ENCODE measurements at regions not wholly inside any gene's neighbourhood (a gene's known extent, or its start where the extent isn't known, plus 50 kb on each side); places are given as distances from the start of the nearest gene placed in this dataset.
A peak's percentile ranks its signal among the peaks of the same experiment; 100 is the strongest.

DNA sequence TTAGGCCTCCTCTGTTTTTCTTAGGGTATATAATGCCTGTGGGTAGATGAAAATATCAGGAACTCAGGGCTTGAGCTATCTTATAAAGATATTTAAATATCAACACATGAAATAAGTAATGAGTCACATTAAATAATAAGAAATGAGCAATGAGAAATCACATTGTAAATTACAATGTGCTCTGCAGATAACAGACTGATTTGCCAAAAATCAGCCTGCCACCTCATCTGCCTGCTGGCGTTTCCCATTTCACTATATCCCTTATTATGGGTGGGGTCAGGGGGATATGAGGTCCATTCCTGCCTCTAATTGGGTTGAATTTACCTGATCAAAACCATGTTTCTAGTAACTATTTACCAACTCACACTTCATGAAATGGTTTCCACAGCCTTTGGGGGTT is 335.2 kb downstream of the CDC5L start:
- no peaks in the 10 kb centered on the region for H3K9me3 Mint-ChIP-seq (ENCODE audit: low read depth)
- no peak for DNase-seq (ENCODE audit: low spot score, unreplicated experiment)
- H3K36me3 Mint-ChIP-seq (ENCODE audit: insufficient read depth): no peaks in the 10 kb centered on the region
- no peaks in the 10 kb centered on the region for H3K27me3 Mint-ChIP-seq
- H3K27ac Mint-ChIP-seq: no peak overlapping the region
- TF ChIP-seq, protein P1, sequence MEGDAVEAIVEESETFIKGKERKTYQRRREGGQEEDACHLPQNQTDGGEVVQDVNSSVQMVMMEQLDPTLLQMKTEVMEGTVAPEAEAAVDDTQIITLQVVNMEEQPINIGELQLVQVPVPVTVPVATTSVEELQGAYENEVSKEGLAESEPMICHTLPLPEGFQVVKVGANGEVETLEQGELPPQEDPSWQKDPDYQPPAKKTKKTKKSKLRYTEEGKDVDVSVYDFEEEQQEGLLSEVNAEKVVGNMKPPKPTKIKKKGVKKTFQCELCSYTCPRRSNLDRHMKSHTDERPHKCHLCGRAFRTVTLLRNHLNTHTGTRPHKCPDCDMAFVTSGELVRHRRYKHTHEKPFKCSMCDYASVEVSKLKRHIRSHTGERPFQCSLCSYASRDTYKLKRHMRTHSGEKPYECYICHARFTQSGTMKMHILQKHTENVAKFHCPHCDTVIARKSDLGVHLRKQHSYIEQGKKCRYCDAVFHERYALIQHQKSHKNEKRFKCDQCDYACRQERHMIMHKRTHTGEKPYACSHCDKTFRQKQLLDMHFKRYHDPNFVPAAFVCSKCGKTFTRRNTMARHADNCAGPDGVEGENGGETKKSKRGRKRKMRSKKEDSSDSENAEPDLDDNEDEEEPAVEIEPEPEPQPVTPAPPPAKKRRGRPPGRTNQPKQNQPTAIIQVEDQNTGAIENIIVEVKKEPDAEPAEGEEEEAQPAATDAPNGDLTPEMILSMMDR (IDR thresholded peaks at IDR 0.05; ENCODE audit: unreplicated experiment): no peak
- H3K4me1 Mint-ChIP-seq (ENCODE audit: low read depth): peaks cover 9% of the 10 kb centered on the region
- H3K4me3 Mint-ChIP-seq (ENCODE audit: low read depth): no peak overlapping the region

DNA sequence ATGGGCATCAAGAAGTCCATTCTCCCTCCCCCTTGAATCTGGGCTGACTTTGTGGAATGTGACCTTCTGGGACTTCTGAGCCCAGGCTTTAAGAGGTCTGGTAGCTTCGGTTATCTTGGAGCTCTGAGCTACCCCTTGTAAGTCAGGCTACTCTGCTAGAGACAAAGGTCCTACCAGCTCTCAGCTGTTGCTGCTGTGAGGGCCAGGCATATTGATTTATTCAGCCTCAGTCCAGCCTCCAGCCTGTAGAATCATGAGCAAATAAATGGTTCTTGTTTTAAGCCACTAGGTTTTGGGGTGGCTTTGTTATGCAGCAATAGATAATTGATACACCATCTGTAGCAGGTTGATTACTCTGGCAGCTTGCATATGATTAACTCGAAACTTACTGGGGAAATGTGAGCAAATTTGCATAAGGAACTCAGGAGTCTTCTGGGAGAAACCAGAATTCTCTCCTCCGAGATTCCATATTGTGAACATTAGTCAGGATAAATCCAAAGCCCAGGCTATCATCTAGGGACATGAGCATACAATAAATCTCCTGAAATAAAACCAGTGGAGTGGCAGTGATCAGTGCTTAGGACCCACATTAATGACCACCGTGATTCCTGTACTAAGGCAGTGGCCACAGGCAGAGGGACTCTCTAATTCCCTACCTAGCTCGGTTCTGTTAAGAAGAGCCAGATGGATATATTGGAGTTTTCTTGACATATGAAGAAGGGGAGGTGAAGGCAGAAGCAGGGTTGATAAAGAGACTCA is 336.1 kb downstream of the CDC5L start:
- DNase-seq (ENCODE audit: low spot score, unreplicated experiment): no peak
- no peaks in the 10 kb centered on the region for H3K36me3 Mint-ChIP-seq (ENCODE audit: insufficient read depth)
- no peak overlapping the region for H3K4me3 Mint-ChIP-seq (ENCODE audit: low read depth)
- H3K27ac Mint-ChIP-seq: peak overlapping the region; percentile 23
- H3K27me3 Mint-ChIP-seq: no peaks in the 10 kb centered on the region
- H3K4me1 Mint-ChIP-seq (ENCODE audit: low read depth): peaks cover 9% of the 10 kb centered on the region
- TF ChIP-seq, protein P1 (IDR thresholded peaks at IDR 0.05; ENCODE audit: unreplicated experiment): no peak
- H3K9me3 Mint-ChIP-seq (ENCODE audit: low read depth): no peaks in the 10 kb centered on the region

GRCh38 chr6:44725070-44725469 is 337.6 kb downstream of the CDC5L start:
- no peaks in the 10 kb centered on the region for H3K36me3 Mint-ChIP-seq (ENCODE audit: insufficient read depth)
- DNase-seq (ENCODE audit: low spot score, unreplicated experiment): no peak
- H3K27ac Mint-ChIP-seq: no peak overlapping the region
- no peaks in the 10 kb centered on the region for H3K9me3 Mint-ChIP-seq (ENCODE audit: low read depth)
- peaks cover 9% of the 10 kb centered on the region for H3K4me1 Mint-ChIP-seq (ENCODE audit: low read depth)
- no peaks in the 10 kb centered on the region for H3K27me3 Mint-ChIP-seq
- TF ChIP-seq, protein P1 (IDR thresholded peaks at IDR 0.05; ENCODE audit: unreplicated experiment): no peak
- no peak overlapping the region for H3K4me3 Mint-ChIP-seq (ENCODE audit: low read depth)

GRCh38 chr6:44727651-44728630 is 340.4 kb downstream of the CDC5L start:
- no peak for DNase-seq (ENCODE audit: low spot score, unreplicated experiment)
- Mint-ChIP-seq H3K4me1 (ENCODE audit: low read depth) (peaks cover 9% of the 10 kb centered on the region), H3K27ac (no peak overlapping the region), H3K36me3 (ENCODE audit: insufficient read depth) (no peaks in the 10 kb centered on the region), H3K27me3 (no peaks in the 10 kb centered on the region), H3K9me3 (ENCODE audit: low read depth) (no peaks in the 10 kb centered on the region), H3K4me3 (ENCODE audit: low read depth) (no peak overlapping the region)
- TF ChIP-seq, protein P1 (IDR thresholded peaks at IDR 0.05; ENCODE audit: unreplicated experiment): no peak

DNA sequence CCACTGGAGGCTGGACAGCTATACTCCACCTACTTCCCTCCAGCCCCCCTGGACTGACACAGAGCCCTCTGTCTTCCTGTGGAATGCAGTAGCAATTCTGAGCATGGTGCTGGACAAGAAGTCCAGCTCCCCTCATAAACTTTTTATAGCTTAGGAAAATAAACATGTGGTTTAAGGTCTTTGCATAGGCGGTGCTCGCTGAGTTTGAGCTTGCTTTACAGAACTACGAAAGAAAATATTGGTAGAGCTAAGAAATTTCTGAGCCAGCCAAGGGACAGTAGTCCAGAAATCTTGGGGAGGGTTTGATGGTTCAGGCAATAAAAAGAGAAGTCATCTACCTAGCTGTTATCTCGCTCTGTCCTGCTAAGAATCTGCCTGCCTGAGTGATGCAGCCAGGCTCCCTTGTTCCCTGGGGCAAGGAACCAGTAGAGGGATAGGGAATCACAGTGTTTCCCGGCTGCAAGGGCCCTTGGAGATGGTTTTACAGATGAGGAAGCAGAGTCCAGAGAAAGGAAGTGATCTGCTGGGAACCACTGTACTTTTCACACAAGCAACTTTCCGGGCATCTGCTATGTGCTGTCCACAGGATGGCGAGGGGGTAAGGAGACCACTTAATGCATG is 343.4 kb downstream of the CDC5L start:
- Mint-ChIP-seq H3K36me3 (ENCODE audit: insufficient read depth) (no peaks in the 10 kb centered on the region), H3K9me3 (ENCODE audit: low read depth) (no peaks in the 10 kb centered on the region), H3K4me1 (ENCODE audit: low read depth) (no peaks in the 10 kb centered on the region), H3K27ac (peak overlapping the region; percentile 14), H3K27me3 (peaks cover 6% of the 10 kb centered on the region), H3K4me3 (ENCODE audit: low read depth) (no peak overlapping the region)
- no peak for DNase-seq (ENCODE audit: low spot score, unreplicated experiment)
- TF ChIP-seq, protein P1 (IDR thresholded peaks at IDR 0.05; ENCODE audit: unreplicated experiment): no peak
